B cell (primary cell): ENCODE measurements at regions not wholly inside any gene's neighbourhood (a gene's known extent, or its start where the extent isn't known, plus 50 kb on each side); places are given as distances from the start of the nearest gene placed in this dataset.

Experiments used
- ATAC-seq: fragments of 200-7000 bp; cut with Tn5 transposase; one replicate; pipeline ENCODE4 v1.10.0; 2021; ENCODE audit warnings: low read depth, mild to moderate bottlenecking, moderate number of reproducible peaks, moderate library complexity
- CTCF ChIA-PET: fragments of 350-600 bp; sonication (Branson Sonifier 250); formaldehyde crosslinking; loops from one replicate; lab custom pipeline; 2021; ENCODE audit warnings: antibody characterized with exemption, inconsistent platforms; lab: Charles Lee
- POLR2A ChIA-PET: fragments of 350-600 bp; sonication (Branson Sonifier 250); formaldehyde crosslinking; loops from one replicate; lab custom pipeline; 2021; ENCODE audit warnings: antibody characterized with exemption; lab: Charles Lee
- DNase-seq: peaks from one replicate; pipeline ENCODE4 v3.0.0; 2013
- H2AFZ ChIP-seq: 2 replicates; pipeline ENCODE4 v1.6.1; 2012; ENCODE audit warnings: mild to moderate bottlenecking, low read depth, low read length; ENCODE audit not compliant: insufficient read depth, poor library complexity, severe bottlenecking
- H3K27ac ChIP-seq, 2 donors: 1 replicate in 1 of 2; 2 replicates in 1 of 2; pipeline ENCODE4 v1.5.1; 2012 to 2013; ENCODE audit warnings: low read length in 2 of 2, mild to moderate bottlenecking in 2 of 2, moderate library complexity in 1 of 2
- H3K27me3 ChIP-seq, 4 experiments: fragments of 200-600 bp in 1 of 4; sonication (generic) in 1 of 4; replicated peaks in 1 of 4; 1 replicate in 2 of 4; 2 replicates in 2 of 4; pipeline versions ENCODE4 v1.6.1 to v1.7.0; 2013 to 2016; ENCODE audit warnings: low read length in 3 of 4, mild to moderate bottlenecking in 2 of 4, mixed read lengths in 1 of 4, moderate library complexity in 1 of 4; ENCODE audit not compliant: insufficient read depth in 4 of 4, control insufficient read depth in 3 of 4; ENCODE audit errors: control extremely low read depth in 1 of 4
- H3K36me3 ChIP-seq, 2 experiments: replicated peaks in 1 of 2; 1 replicate in 1 of 2; 2 replicates in 1 of 2; pipeline versions ENCODE4 v1.6.1 to v1.7.1; 2013; ENCODE audit warnings: low read length in 1 of 2; ENCODE audit not compliant: insufficient read depth in 2 of 2, control insufficient read depth in 1 of 2; ENCODE audit errors: control extremely low read depth in 1 of 2, extremely low read depth in 1 of 2
- H3K4me1 ChIP-seq, 2 donors: fragments of 200-600 bp in 1 of 2; sonication (generic) in 1 of 2; 1 replicate in 1 of 2; 2 replicates in 1 of 2; pipeline versions ENCODE4 v1.5.1 to v1.6.1; 2013 to 2017; ENCODE audit warnings: low read length in 2 of 2; ENCODE audit not compliant: control insufficient read depth in 2 of 2, insufficient read depth in 2 of 2
- H3K4me2 ChIP-seq: replicated peaks from 2 replicates; pipeline ENCODE3; 2012; ENCODE audit warnings: mild to moderate bottlenecking, low read depth, low read length; ENCODE audit not compliant: poor library complexity, severe bottlenecking
- H3K4me3 ChIP-seq, 5 experiments: fragments of 200-600 bp in 1 of 5; sonication (generic) in 1 of 5; 1 replicate in 3 of 5; 2 replicates in 2 of 5; pipeline versions ENCODE4 v1.5.1 to v1.7.0; 2011 to 2016; ENCODE audit warnings: low read length in 4 of 5, mild to moderate bottlenecking in 4 of 5, low read depth in 2 of 5, control low read depth in 1 of 5, moderate library complexity in 1 of 5; ENCODE audit not compliant: insufficient read depth in 1 of 5; ENCODE audit errors: control extremely low read depth in 1 of 5, extremely low read depth in 1 of 5
- H3K79me2 ChIP-seq: fragments of 200-600 bp; sonication (generic); one replicate; pipeline ENCODE4 v1.6.0; 2016; ENCODE audit warnings: low read length; ENCODE audit not compliant: control insufficient read depth, insufficient read depth
- H3K9ac ChIP-seq: fragments of 200-600 bp; sonication (generic); 2 replicates; pipeline ENCODE4 v1.6.1; 2017; ENCODE audit warnings: mild to moderate bottlenecking, low read length, moderate library complexity
- H3K9me3 ChIP-seq, 3 donors: one replicate each; pipeline versions ENCODE4 v1.6.1 to v1.7.1; 2013; ENCODE audit warnings: low read length in 2 of 3; ENCODE audit not compliant: control insufficient read depth in 2 of 3, insufficient read depth in 1 of 3; ENCODE audit errors: control extremely low read depth in 1 of 3
- H4K20me1 ChIP-seq: 2 replicates; pipeline ENCODE4 v1.6.0; 2012; ENCODE audit warnings: mild to moderate bottlenecking, low read length; ENCODE audit not compliant: insufficient read depth, control insufficient read depth, poor library complexity, severe bottlenecking
- H3K27ac Mint-ChIP-seq: one replicate; pipeline ENCODE4 v1.8.0; 2021; ENCODE audit warnings: mixed read lengths
- H3K27me3 Mint-ChIP-seq: one replicate; pipeline ENCODE4 v1.8.0; 2021; ENCODE audit warnings: mixed read lengths
- H3K4me1 Mint-ChIP-seq: one replicate; pipeline ENCODE4 v1.8.0; 2021; ENCODE audit warnings: mixed read lengths
- H3K4me3 Mint-ChIP-seq: one replicate; pipeline ENCODE4 v1.8.0; 2021; ENCODE audit warnings: mixed read lengths
- H3K9me3 Mint-ChIP-seq: one replicate; pipeline ENCODE4 v1.8.0; 2022; ENCODE audit warnings: mixed read lengths; ENCODE audit not compliant: insufficient read depth
- EZH2 ChIP-seq: IDR thresholded peaks from 2 replicates; pipeline ENCODE4 v1.6.1; 2012; ENCODE audit warnings: borderline replicate concordance, low read depth, mild to moderate bottlenecking, moderate library complexity, low read length; ENCODE audit not compliant: insufficient read depth, poor library complexity, severe bottlenecking
- WGBS: methylation state at CpG from one replicate; pipeline ENCODE4 v1.1.5; 2013; ENCODE audit warnings: missing lambda C conversion rate; ENCODE audit not compliant: insufficient coverage; 5-methylcytosine and 5-hydroxymethylcytosine counted together
- intact Hi-C: fragments of 100-400 bp; cut with micrococcal nuclease; formaldehyde crosslinking; loops from one replicate; pipeline ENCODE4 v1.10.0; 2022
- TF ChIP-seq, protein P1 (sequence below): fragments of 200-600 bp; IDR thresholded peaks from one replicate; pipeline ENCODE4 v1.8.0; 2022; ENCODE audit warnings: antibody characterized with exemption, mild to moderate bottlenecking

DNA sequence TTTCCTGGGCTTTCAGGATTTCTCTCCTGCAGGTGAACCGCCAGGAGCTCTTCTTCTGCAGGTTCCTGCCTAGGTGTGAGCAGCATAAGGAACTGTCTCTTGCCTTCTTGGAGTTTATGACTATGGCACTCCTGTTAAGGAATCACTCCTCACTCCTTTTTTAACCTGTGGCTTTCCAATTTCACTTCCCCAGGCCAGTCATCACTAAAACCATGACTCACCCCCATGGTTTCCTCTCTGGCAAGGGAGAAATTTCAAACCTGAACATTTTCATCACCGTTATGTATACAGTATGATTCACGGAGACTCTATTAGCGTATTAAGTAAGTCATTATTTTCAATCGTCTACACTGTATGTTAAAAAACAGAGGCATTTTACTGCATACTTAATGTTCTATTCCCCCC lies 78.2 kb upstream of the ARID1B start:
- no peaks in the 10 kb centered on the region for H3K9me3 ChIP-seq
- H3K27me3 Mint-ChIP-seq = no peaks in the 10 kb centered on the region
- no peaks in the 10 kb centered on the region for H3K79me2 ChIP-seq
- peak overlapping the region; percentile 23 for H3K9ac ChIP-seq
- H3K27me3 ChIP-seq = no peaks in the 10 kb centered on the region
- no peaks in the 10 kb centered on the region for H4K20me1 ChIP-seq
- intact Hi-C loops = no loop called here
- peak overlapping the region; percentile 51 for H3K4me3 Mint-ChIP-seq
- no peaks in the 10 kb centered on the region for H3K36me3 ChIP-seq
- H3K4me1 ChIP-seq = peaks cover 68 to 74% of the 10 kb centered on the region in 2 donors
- H3K9me3 Mint-ChIP-seq = no peaks in the 10 kb centered on the region
- peak overlapping the region; percentile 68 for H3K4me2 ChIP-seq
- WGBS = 67% methylated on average over 1 of the region's 5 CpGs
- TF ChIP-seq, protein P1, sequence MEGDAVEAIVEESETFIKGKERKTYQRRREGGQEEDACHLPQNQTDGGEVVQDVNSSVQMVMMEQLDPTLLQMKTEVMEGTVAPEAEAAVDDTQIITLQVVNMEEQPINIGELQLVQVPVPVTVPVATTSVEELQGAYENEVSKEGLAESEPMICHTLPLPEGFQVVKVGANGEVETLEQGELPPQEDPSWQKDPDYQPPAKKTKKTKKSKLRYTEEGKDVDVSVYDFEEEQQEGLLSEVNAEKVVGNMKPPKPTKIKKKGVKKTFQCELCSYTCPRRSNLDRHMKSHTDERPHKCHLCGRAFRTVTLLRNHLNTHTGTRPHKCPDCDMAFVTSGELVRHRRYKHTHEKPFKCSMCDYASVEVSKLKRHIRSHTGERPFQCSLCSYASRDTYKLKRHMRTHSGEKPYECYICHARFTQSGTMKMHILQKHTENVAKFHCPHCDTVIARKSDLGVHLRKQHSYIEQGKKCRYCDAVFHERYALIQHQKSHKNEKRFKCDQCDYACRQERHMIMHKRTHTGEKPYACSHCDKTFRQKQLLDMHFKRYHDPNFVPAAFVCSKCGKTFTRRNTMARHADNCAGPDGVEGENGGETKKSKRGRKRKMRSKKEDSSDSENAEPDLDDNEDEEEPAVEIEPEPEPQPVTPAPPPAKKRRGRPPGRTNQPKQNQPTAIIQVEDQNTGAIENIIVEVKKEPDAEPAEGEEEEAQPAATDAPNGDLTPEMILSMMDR = no peak
- no peak for TF ChIP-seq EZH2
- peak overlapping the region; percentile 6 for H2AFZ ChIP-seq
- peak overlapping the region in 1 of 5 experiments; percentile 18 for H3K4me3 ChIP-seq
- peak overlapping the region; percentile 67 to 89 for H3K27ac ChIP-seq
- H3K27ac Mint-ChIP-seq = peak overlapping the region; percentile 88
- ChIA-PET CTCF (interaction anchor here (0.8 kb wide), 1 partner anchor 78 kb away, joined by 3 read pairs; the partner anchor contains the start of gene ARID1B), POLR2A (interaction anchor here (1.0 kb wide), 1 partner anchor 11 kb away, joined by 3 read pairs; no protein-coding TSS in a partner anchor)
- peaks cover 66% of the 10 kb centered on the region for H3K4me1 Mint-ChIP-seq
- DNase-seq = no peak
- no peak for ATAC-seq

DNA sequence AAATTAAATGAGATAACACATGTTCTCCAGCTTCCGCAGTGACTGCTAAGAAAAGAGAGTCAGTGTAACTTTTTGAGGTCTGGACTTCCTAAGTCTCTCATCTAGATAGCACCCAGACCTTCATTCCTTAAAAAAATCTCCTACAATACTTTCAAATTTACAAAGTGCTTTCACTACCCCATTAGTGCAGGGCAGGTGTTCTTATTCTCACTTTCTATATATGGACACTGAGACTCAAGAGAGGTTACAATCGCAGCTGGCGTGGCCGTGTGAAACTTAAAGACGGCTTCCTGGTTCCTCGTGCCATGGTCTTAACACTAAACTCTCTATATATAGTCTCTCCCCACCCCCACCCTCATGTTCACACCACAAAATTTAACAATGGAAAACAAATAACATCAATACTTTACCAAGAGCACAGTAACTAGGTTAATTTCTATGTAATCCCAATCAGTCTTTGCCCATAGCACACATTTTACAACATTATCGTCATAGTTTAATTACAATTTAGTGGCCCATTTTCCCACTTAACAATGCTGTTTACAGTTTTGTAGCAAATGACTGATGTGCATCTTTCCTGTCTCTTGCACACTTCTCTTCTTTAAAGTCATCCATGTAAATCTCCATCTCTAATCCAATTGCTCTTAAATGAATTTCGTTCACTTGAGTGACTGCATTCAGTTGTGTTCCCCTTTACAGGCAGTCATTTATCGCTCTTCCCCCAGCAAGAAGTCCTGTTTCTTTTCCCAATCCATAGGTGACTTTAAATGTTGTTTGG lies 78.8 kb upstream of the ARID1B start:
- peak overlapping the region; percentile 23 for H3K9ac ChIP-seq
- peak overlapping the region; percentile 88 for H3K27ac Mint-ChIP-seq

More for the DNA sequence above, 78.8 kb upstream of the ARID1B start:
- H3K4me3 ChIP-seq = peak overlapping the region in 1 of 5 experiments; percentile 18
- Mint-ChIP-seq H3K4me3 (peak overlapping the region; percentile 51), H3K9me3 (no peaks in the 10 kb centered on the region), H3K27me3 (no peaks in the 10 kb centered on the region), H3K4me1 (peaks cover 64% of the 10 kb centered on the region)
- 13% methylated on average over 7 of the region's 9 CpGs for WGBS
- H3K27me3 ChIP-seq = no peaks in the 10 kb centered on the region
- POLR2A ChIA-PET = interaction anchor here (0.5 to 1.2 kb wide), 5 partner anchors 11 to 98 kb away, joined by 3 to 8 read pairs (median 4); partner anchors contain the start of gene ARID1B
- no peaks in the 10 kb centered on the region for H3K9me3 ChIP-seq
- peak overlapping the region; percentile 67 to 89 for H3K27ac ChIP-seq
- intact Hi-C loops = loop anchor here (1.0 kb wide), 1 partner anchor 22 kb away; no protein-coding TSS in a partner anchor
- peak overlapping the region; percentile 6 for H2AFZ ChIP-seq
- H4K20me1 ChIP-seq = no peaks in the 10 kb centered on the region
- no peaks in the 10 kb centered on the region for H3K79me2 ChIP-seq
- H3K36me3 ChIP-seq = no peaks in the 10 kb centered on the region
- DNase-seq (peak; percentile 86), ATAC-seq (peak; percentile 84)
- CTCF ChIA-PET = interaction anchor here (0.8 to 1.4 kb wide), 6 partner anchors 10 to 185 kb away, joined by 3 to 7 read pairs (median 4); no protein-coding TSS in a partner anchor
- H3K4me1 ChIP-seq = peaks cover 68 to 73% of the 10 kb centered on the region in 2 donors
- peak overlapping the region; percentile 68 for H3K4me2 ChIP-seq
- no peak for TF ChIP-seq EZH2
- TF ChIP-seq, protein P1 = no peak
